Ovary (tissue), 3 donors: ENCODE measurements at regions not wholly inside any gene's neighbourhood (a gene's known extent, or its start where the extent isn't known, plus 50 kb on each side); places are given as distances from the start of the nearest gene placed in this dataset.

Experiments
- CTCF ChIP-seq, 3 donors: fragments of 450-650 bp in 2 of 3; fragments of 200-600 bp in 1 of 3; IDR thresholded peaks; one replicate each; pipeline versions ENCODE4 v1.5.1 to v1.8.0; 2016 to 2022; ENCODE audit warnings: antibody characterized with exemption in 3 of 3, mild to moderate bottlenecking in 1 of 3
- EP300 ChIP-seq: sonication (generic); formaldehyde crosslinking; IDR thresholded peaks from one replicate; pipeline ENCODE4 v1.6.1; 2017; ENCODE audit warnings: antibody characterized with exemption
- donor health status: DM: no; HTN: no; CAD: no.

- TF ChIP-seq CTCF (IDR thresholded peaks at IDR 0.05) (no peak), EP300 (no peak)
These were observed 117.0 kb upstream of the MAX start for GRCh38 chr14:65219353-65219752.
